ENCODE measurements at regions not wholly inside any gene's neighbourhood (a gene's known extent, or its start where the extent isn't known, plus 50 kb on each side); places are given as distances from the start of the nearest gene placed in this dataset.

DNA sequence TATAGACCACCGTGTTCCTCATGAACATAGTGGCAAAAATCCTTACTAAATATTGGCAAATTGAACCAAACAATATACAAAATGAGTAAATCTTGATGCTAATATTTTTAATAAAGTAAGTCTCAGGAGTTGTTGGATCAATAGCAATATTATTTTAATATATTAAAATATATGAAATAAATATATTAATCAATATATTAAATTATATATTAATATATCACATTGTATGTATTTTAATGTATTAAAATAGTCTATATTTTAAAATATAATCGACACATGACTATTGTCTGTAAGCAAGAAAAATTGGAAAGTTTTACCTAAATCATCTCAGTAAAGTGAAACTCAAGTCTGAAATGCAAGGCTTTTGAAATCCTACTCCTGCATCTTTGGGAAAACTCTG lies 78.9 kb upstream of the GJB6 start:
- no peak for TF ChIP-seq CTCF (IDR thresholded peaks at IDR 0.05; ENCODE audit: insufficient read depth, low read length, poor library complexity, severe bottlenecking)
- TF ChIP-seq EZH2phosphoT487 (conservative IDR thresholded peaks at IDR 0.05; ENCODE audit: low read length): no peak
